ENCODE measurements at regions not wholly inside any gene's neighbourhood (a gene's known extent, or its start where the extent isn't known, plus 50 kb on each side); places are given as distances from the start of the nearest gene placed in this dataset.

DNA sequence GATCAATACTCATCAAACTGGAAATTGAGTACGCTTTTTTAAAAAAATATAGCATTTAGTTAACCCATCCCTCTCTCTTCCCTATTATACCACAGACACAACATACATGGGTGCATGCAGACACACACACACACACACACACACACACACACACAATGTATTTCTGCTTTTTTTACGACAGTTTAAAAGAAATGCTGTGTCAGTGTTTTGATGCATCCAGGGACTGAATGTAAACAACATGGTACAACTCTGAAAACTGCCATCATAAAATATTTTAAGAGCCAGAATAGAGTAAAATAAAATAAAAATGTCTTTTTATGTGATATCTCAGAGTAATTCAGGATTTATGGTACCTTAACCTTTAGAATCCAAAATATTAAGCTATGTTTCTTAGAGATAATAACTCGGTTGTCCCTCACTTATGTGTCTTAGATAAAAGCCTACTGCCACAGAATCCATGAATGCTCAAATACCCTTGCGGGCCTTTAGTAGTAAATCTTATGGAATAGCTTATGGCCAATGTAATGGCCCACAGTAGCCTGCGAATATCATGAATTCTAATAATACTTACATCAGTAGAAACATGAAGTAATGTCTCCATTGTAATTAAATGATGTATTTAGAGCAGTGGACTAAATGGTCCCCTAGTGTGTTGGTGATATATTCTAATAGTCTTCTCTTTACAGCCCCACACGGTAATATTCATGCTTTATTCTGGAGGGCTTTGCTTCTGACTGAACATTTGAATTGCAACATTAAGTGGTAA is 251.6 kb upstream of the FIGN start:
- intact Hi-C loops (cut with DNase I; ENCODE audit: low total_unique reads) = no loop called here
- H3K27me3 ChIP-seq = no peaks in the 10 kb centered on the region
- TF ChIP-seq, protein P1, sequence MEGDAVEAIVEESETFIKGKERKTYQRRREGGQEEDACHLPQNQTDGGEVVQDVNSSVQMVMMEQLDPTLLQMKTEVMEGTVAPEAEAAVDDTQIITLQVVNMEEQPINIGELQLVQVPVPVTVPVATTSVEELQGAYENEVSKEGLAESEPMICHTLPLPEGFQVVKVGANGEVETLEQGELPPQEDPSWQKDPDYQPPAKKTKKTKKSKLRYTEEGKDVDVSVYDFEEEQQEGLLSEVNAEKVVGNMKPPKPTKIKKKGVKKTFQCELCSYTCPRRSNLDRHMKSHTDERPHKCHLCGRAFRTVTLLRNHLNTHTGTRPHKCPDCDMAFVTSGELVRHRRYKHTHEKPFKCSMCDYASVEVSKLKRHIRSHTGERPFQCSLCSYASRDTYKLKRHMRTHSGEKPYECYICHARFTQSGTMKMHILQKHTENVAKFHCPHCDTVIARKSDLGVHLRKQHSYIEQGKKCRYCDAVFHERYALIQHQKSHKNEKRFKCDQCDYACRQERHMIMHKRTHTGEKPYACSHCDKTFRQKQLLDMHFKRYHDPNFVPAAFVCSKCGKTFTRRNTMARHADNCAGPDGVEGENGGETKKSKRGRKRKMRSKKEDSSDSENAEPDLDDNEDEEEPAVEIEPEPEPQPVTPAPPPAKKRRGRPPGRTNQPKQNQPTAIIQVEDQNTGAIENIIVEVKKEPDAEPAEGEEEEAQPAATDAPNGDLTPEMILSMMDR (IDR thresholded peaks at IDR 0.05) = no peak
- TF ChIP-seq POLR2A (IDR thresholded peaks at IDR 0.05) = no peak
- no peak overlapping the region for H3K27ac ChIP-seq
- DNase-seq = no peak
- H3K4me1 ChIP-seq = no peaks in the 10 kb centered on the region
- H3K4me3 ChIP-seq = no peak overlapping the region
- no peaks in the 10 kb centered on the region for H3K36me3 ChIP-seq (ENCODE audit: low read depth, missing control alignments)
- no peaks in the 10 kb centered on the region for H3K9me3 ChIP-seq
- WGBS, 2 donors = 93 to 94% methylated on average over 6 of the region's 6 CpGs

DNA sequence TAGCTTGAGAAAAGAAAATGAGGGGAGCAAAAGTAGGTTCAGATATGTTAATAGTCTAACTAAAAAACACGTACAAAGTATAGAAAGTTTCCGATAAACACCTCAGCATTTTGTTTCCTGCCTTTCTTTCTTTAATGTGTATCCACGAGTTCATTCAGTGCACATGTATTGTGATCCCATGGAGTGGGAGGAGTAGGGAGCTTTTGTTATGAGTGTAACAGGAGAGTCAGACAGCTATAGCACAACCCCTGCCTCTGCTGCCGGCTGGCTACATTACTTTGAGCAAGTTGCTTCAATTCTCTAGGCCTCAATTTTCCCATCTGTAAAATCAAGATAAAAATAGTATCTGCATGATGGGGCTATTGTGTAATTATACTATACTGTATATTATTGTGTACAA is 249.2 kb upstream of the FIGN start:
- intact Hi-C loops (cut with DNase I; ENCODE audit: low total_unique reads) = no loop called here
- TF ChIP-seq, protein P1 (IDR thresholded peaks at IDR 0.05) = no peak
- no peak for TF ChIP-seq POLR2A (IDR thresholded peaks at IDR 0.05)

DNA sequence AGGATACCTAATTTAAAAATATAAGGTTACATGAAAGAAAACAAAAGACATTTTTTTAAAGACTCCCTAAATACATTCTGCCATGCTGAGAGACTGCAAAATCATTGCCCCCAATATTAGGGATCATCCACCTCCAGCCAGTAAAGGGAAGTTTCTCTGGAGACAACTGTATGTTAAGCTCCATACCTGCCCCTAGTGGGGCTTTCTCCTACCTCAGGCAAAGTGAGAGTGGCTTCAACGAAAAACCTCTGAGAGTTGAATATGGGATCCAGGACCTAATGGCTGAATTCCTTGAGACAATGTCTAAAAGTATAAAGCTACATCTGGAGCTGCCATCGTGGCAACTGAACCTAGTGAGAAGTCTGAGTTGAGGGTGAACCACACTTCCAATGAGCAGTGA is 248.1 kb upstream of the FIGN start:
- H3K27ac ChIP-seq = no peak overlapping the region
- H3K36me3 ChIP-seq (ENCODE audit: low read depth, missing control alignments) = no peaks in the 10 kb centered on the region
- intact Hi-C loops (cut with DNase I; ENCODE audit: low total_unique reads) = no loop called here
- no peaks in the 10 kb centered on the region for H3K4me1 ChIP-seq
- H3K4me3 ChIP-seq = no peak overlapping the region
- no peak for TF ChIP-seq POLR2A (IDR thresholded peaks at IDR 0.05)
- TF ChIP-seq, protein P1 (IDR thresholded peaks at IDR 0.05) = no peak
- DNase-seq = no peak
- WGBS, 2 donors = 77 to 85% methylated on average over 2 of the region's 2 CpGs
- H3K9me3 ChIP-seq = no peaks in the 10 kb centered on the region
- no peaks in the 10 kb centered on the region for H3K27me3 ChIP-seq

More for the DNA sequence above, 249.2 kb upstream of the FIGN start:
- H3K36me3 ChIP-seq (ENCODE audit: low read depth, missing control alignments) = no peaks in the 10 kb centered on the region
- no peak overlapping the region for H3K4me3 ChIP-seq
- no peak for DNase-seq
- no peaks in the 10 kb centered on the region for H3K9me3 ChIP-seq
- 81 to 82% methylated on average over 4 of the region's 4 CpGs for WGBS, 2 donors
- no peak overlapping the region for H3K27ac ChIP-seq
- no peaks in the 10 kb centered on the region for H3K27me3 ChIP-seq
- no peaks in the 10 kb centered on the region for H3K4me1 ChIP-seq

DNA sequence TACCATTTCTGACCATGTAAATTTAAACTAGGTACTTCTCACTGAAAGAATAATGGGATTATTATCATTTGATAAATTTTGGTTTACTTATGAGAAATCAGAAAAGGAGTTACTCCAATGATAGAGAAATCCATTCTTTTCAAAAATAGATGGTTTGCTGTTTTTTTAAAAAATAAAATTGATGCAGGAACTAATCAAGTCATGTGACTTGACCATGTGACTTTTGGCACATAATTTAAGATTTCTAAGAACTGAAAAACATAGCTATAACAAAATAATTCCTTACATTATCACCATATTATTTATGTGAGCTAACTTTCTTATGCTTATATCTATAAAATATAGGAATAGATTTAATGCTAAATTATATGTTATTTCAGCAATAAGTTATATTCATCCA is 247.1 kb upstream of the FIGN start:
- no peaks in the 10 kb centered on the region for H3K27me3 ChIP-seq
- H3K4me3 ChIP-seq = no peak overlapping the region
- H3K4me1 ChIP-seq = no peaks in the 10 kb centered on the region
- H3K27ac ChIP-seq = no peak overlapping the region
- H3K36me3 ChIP-seq (ENCODE audit: low read depth, missing control alignments) = no peaks in the 10 kb centered on the region
- intact Hi-C loops (cut with DNase I; ENCODE audit: low total_unique reads) = no loop called here
- no peak for TF ChIP-seq POLR2A (IDR thresholded peaks at IDR 0.05)
- TF ChIP-seq, protein P1 (IDR thresholded peaks at IDR 0.05) = no peak
- DNase-seq = no peak
- H3K9me3 ChIP-seq = no peaks in the 10 kb centered on the region

DNA sequence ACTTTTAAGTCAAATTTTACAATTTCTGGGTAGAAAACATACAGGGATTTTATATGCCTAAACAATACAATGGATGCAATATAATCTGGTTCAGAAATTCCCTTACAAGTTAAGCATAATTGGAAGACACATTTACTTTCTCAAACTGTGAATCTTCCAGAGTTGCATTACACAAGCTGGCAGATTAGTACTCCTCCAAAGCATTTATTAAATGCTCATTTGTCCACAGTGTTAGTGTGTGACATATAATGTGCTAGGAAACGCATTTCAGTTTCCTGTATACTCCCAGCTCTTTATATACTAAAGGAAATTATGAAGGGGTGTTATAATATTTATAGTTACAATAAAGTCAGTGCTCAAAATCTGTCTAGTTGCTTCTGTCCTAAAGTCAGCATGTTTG is 239.0 kb upstream of the FIGN start:
- intact Hi-C loops (cut with DNase I; ENCODE audit: low total_unique reads) = no loop called here
- no peak for TF ChIP-seq POLR2A (IDR thresholded peaks at IDR 0.05)
- TF ChIP-seq, protein P1 (IDR thresholded peaks at IDR 0.05) = no peak
- H3K27ac ChIP-seq = no peak overlapping the region
- H3K4me1 ChIP-seq = no peaks in the 10 kb centered on the region
- no peak overlapping the region for H3K4me3 ChIP-seq
- H3K27me3 ChIP-seq = no peaks in the 10 kb centered on the region
- H3K9me3 ChIP-seq = no peaks in the 10 kb centered on the region
- no peaks in the 10 kb centered on the region for H3K36me3 ChIP-seq (ENCODE audit: low read depth, missing control alignments)
- WGBS, 2 donors = 78 to 90% methylated on average over 1 of the region's 1 CpG
- no peak for DNase-seq

Measured in testis (tissue), 2 donors.